Cardiac muscle cell (in vitro differentiated cells and primary cell): ENCODE measurements at regions not wholly inside any gene's neighbourhood (a gene's known extent, or its start where the extent isn't known, plus 50 kb on each side); places are given as distances from the start of the nearest gene placed in this dataset.

Experiments
- DNase-seq, 2 donors: peaks; one replicate each; pipeline versions ENCODE4 v3.0.0 to v3.0.0-alpha.2; 2010 to 2017; ENCODE audit warnings: low read depth in 1 of 2, low spot score in 1 of 2
- H3K27ac ChIP-seq: fragments of 200-600 bp; sonication (generic); 2 replicates; pipeline ENCODE4 v1.5.1; 2016
- H3K27me3 ChIP-seq: fragments of 200-600 bp; sonication (generic); 2 replicates; pipeline ENCODE4 v1.6.0; 2016; ENCODE audit warnings: control low read depth
- H3K36me3 ChIP-seq: fragments of 200-600 bp; sonication (generic); 2 replicates; pipeline ENCODE4 v1.5.1; 2016; ENCODE audit warnings: control low read depth
- H3K4me1 ChIP-seq: fragments of 200-600 bp; sonication (generic); 2 replicates; pipeline ENCODE4 v1.8.1; 2017; ENCODE audit warnings: low read depth, mild to moderate bottlenecking, mixed run types
- H3K4me3 ChIP-seq: fragments of 200-600 bp; sonication (generic); 2 replicates; pipeline ENCODE4 v1.5.1; 2016; ENCODE audit warnings: mild to moderate bottlenecking
- H3K9me3 ChIP-seq: fragments of 200-600 bp; sonication (generic); 2 replicates; pipeline ENCODE4 v1.5.1; 2017; ENCODE audit warnings: low read depth, mild to moderate bottlenecking, control low read depth
- CTCF ChIP-seq: IDR thresholded peaks from 2 replicates; pipeline ENCODE4 v1.5.1; 2012; ENCODE audit warnings: low read depth, mild to moderate bottlenecking, low read length

GRCh38 chr13:86000546-86000945, 201.3 kb upstream of the SLITRK6 start:
- Histone ChIP-seq H3K4me3 (no peak overlapping the region), H3K27ac (no peak overlapping the region), H3K9me3 (no peaks in the 10 kb centered on the region), H3K4me1 (peaks cover 3% of the 10 kb centered on the region), H3K36me3 (no peaks in the 10 kb centered on the region), H3K27me3 (no peaks in the 10 kb centered on the region)
- no peak for DNase-seq
- TF ChIP-seq CTCF = no peak

- no peaks in the 10 kb centered on the region for H3K9me3 ChIP-seq
- no peaks in the 10 kb centered on the region for H3K27me3 ChIP-seq
- no peak for DNase-seq
- TF ChIP-seq CTCF = no peak
- no peak overlapping the region for H3K27ac ChIP-seq
- H3K36me3 ChIP-seq = no peaks in the 10 kb centered on the region
- H3K4me1 ChIP-seq = peaks cover 3% of the 10 kb centered on the region
- H3K4me3 ChIP-seq = no peak overlapping the region
Observed at GRCh38 chr13:85997587-85997986, 198.4 kb upstream of the SLITRK6 start.

GRCh38 chr13:85995788-85996418, 196.7 kb upstream of the SLITRK6 start:
- peaks cover 3% of the 10 kb centered on the region for H3K4me1 ChIP-seq
- no peaks in the 10 kb centered on the region for H3K36me3 ChIP-seq
- no peak for DNase-seq
- no peak overlapping the region for H3K4me3 ChIP-seq
- H3K27ac ChIP-seq = no peak overlapping the region
- no peak for TF ChIP-seq CTCF
- H3K27me3 ChIP-seq = no peaks in the 10 kb centered on the region
- H3K9me3 ChIP-seq = no peaks in the 10 kb centered on the region

- TF ChIP-seq CTCF = no peak
- Histone ChIP-seq H3K9me3 (no peaks in the 10 kb centered on the region), H3K36me3 (no peaks in the 10 kb centered on the region), H3K4me3 (no peak overlapping the region), H3K27me3 (no peaks in the 10 kb centered on the region), H3K4me1 (peaks cover 3% of the 10 kb centered on the region), H3K27ac (no peak overlapping the region)
- no peak for DNase-seq
Observed at GRCh38 chr13:85993567-85993966, 194.3 kb upstream of the SLITRK6 start.

GRCh38 chr13:85990397-85990796, 191.2 kb upstream of the SLITRK6 start:
- no peak for DNase-seq
- TF ChIP-seq CTCF = no peak
- H3K9me3 ChIP-seq = no peaks in the 10 kb centered on the region

GRCh38 chr13:85985797-85986196, 186.6 kb upstream of the SLITRK6 start:
- Histone ChIP-seq H3K27me3 (no peaks in the 10 kb centered on the region), H3K9me3 (no peaks in the 10 kb centered on the region), H3K4me1 (no peaks in the 10 kb centered on the region), H3K4me3 (no peak overlapping the region), H3K27ac (no peak overlapping the region), H3K36me3 (no peaks in the 10 kb centered on the region)
- no peak for TF ChIP-seq CTCF
- DNase-seq = peak in 1 of 2 donors; percentile 10

More at GRCh38 chr13:85990397-85990796, 191.2 kb upstream of the SLITRK6 start:
- Histone ChIP-seq H3K4me3 (no peak overlapping the region), H3K4me1 (no peaks in the 10 kb centered on the region), H3K36me3 (no peaks in the 10 kb centered on the region), H3K27ac (no peak overlapping the region), H3K27me3 (no peaks in the 10 kb centered on the region)
